ENCODE measurements at regions not wholly inside any gene's neighbourhood (a gene's known extent, or its start where the extent isn't known, plus 50 kb on each side); places are given as distances from the start of the nearest gene placed in this dataset.

GRCh38 chr2:65957454-65957853, 477.5 kb upstream of the MEIS1 start:
- no peak overlapping the region for H3K4me2 ChIP-seq (ENCODE audit: low read depth, low read length)
- no peaks in the 10 kb centered on the region for H4K20me1 ChIP-seq (ENCODE audit: insufficient read depth, low read length)
- no peaks in the 10 kb centered on the region for H3K36me3 ChIP-seq (replicated peaks; ENCODE audit: insufficient read depth, low read length)
- H3K4me3 ChIP-seq (ENCODE audit: low read length): no peak overlapping the region
- TF ChIP-seq EZH2phosphoT487 (IDR thresholded peaks at IDR 0.05; ENCODE audit: low read length) (no peak), EZH2 (optimal IDR thresholded peaks at IDR 0.05; ENCODE audit: low read depth, low read length) (no peak), CTCF (IDR thresholded peaks at IDR 0.05; ENCODE audit: low read length) (no peak)
- DNase-seq: no peak
- no peak overlapping the region for H3K9ac ChIP-seq (ENCODE audit: low read length)
- no peaks in the 10 kb centered on the region for H3F3A ChIP-seq (ENCODE audit: insufficient read depth, low read length)
- H3K27me3 ChIP-seq (replicated peaks; ENCODE audit: insufficient read depth, low read length): no peaks in the 10 kb centered on the region
- H3K79me2 ChIP-seq (ENCODE audit: low read length): no peaks in the 10 kb centered on the region
- no peak overlapping the region for H2AFZ ChIP-seq (ENCODE audit: low read length)
- H3K27ac ChIP-seq (ENCODE audit: low read length): no peak overlapping the region
- H3K4me1 ChIP-seq (ENCODE audit: low read length): no peaks in the 10 kb centered on the region
- no peaks in the 10 kb centered on the region for H3K9me3 ChIP-seq (replicated peaks; ENCODE audit: insufficient read depth, low read length)
- H3K9me2 ChIP-seq (replicated peaks; ENCODE audit: insufficient read depth, low read length): no peaks in the 10 kb centered on the region

GRCh38 chr2:65955259-65955658, 479.7 kb upstream of the MEIS1 start:
- Histone ChIP-seq H2AFZ (ENCODE audit: low read length) (no peak overlapping the region), H3K27ac (ENCODE audit: low read length) (no peak overlapping the region), H3K36me3 (replicated peaks; ENCODE audit: insufficient read depth, low read length) (no peaks in the 10 kb centered on the region), H3K9me3 (replicated peaks; ENCODE audit: insufficient read depth, low read length) (no peaks in the 10 kb centered on the region), H3K9ac (ENCODE audit: low read length) (no peak overlapping the region), H4K20me1 (ENCODE audit: insufficient read depth, low read length) (no peaks in the 10 kb centered on the region), H3K4me3 (ENCODE audit: low read length) (no peak overlapping the region), H3K27me3 (replicated peaks; ENCODE audit: insufficient read depth, low read length) (no peaks in the 10 kb centered on the region), H3K4me2 (ENCODE audit: low read depth, low read length) (no peak overlapping the region), H3K4me1 (ENCODE audit: low read length) (no peaks in the 10 kb centered on the region), H3K9me2 (replicated peaks; ENCODE audit: insufficient read depth, low read length) (no peaks in the 10 kb centered on the region), H3K79me2 (ENCODE audit: low read length) (no peaks in the 10 kb centered on the region), H3F3A (ENCODE audit: insufficient read depth, low read length) (no peaks in the 10 kb centered on the region)
- TF ChIP-seq CTCF (IDR thresholded peaks at IDR 0.05; ENCODE audit: low read length) (no peak), EZH2 (optimal IDR thresholded peaks at IDR 0.05; ENCODE audit: low read depth, low read length) (no peak), EZH2phosphoT487 (IDR thresholded peaks at IDR 0.05; ENCODE audit: low read length) (no peak)
- DNase-seq: no peak

GRCh38 chr2:65952966-65953761, 481.8 kb upstream of the MEIS1 start:
- Histone ChIP-seq H3K4me3 (ENCODE audit: low read length) (no peak overlapping the region), H3F3A (ENCODE audit: insufficient read depth, low read length) (no peaks in the 10 kb centered on the region), H3K9ac (ENCODE audit: low read length) (no peak overlapping the region), H3K27ac (ENCODE audit: low read length) (no peak overlapping the region), H4K20me1 (ENCODE audit: insufficient read depth, low read length) (no peaks in the 10 kb centered on the region), H3K9me3 (replicated peaks; ENCODE audit: insufficient read depth, low read length) (no peaks in the 10 kb centered on the region), H3K79me2 (ENCODE audit: low read length) (no peaks in the 10 kb centered on the region), H3K36me3 (replicated peaks; ENCODE audit: insufficient read depth, low read length) (no peaks in the 10 kb centered on the region), H3K4me2 (ENCODE audit: low read depth, low read length) (no peak overlapping the region), H3K9me2 (replicated peaks; ENCODE audit: insufficient read depth, low read length) (no peaks in the 10 kb centered on the region), H2AFZ (ENCODE audit: low read length) (no peak overlapping the region), H3K4me1 (ENCODE audit: low read length) (no peaks in the 10 kb centered on the region), H3K27me3 (replicated peaks; ENCODE audit: insufficient read depth, low read length) (no peaks in the 10 kb centered on the region)
- no peak for DNase-seq
- TF ChIP-seq EZH2 (optimal IDR thresholded peaks at IDR 0.05; ENCODE audit: low read depth, low read length) (no peak), CTCF (IDR thresholded peaks at IDR 0.05; ENCODE audit: low read length) (no peak), EZH2phosphoT487 (IDR thresholded peaks at IDR 0.05; ENCODE audit: low read length) (no peak)
